GM12874 (cell line): ENCODE measurements at regions not wholly inside any gene's neighbourhood (a gene's known extent, or its start where the extent isn't known, plus 50 kb on each side); places are given as distances from the start of the nearest gene placed in this dataset.

Experiments used
- TF ChIP-seq, protein P1 (sequence below): IDR thresholded peaks from 2 replicates; pipeline ENCODE4 v1.5.1; 2011; ENCODE audit warnings: low read depth, mild to moderate bottlenecking, control low read depth, low read length, moderate library complexity; ENCODE audit not compliant: insufficient read depth

DNA sequence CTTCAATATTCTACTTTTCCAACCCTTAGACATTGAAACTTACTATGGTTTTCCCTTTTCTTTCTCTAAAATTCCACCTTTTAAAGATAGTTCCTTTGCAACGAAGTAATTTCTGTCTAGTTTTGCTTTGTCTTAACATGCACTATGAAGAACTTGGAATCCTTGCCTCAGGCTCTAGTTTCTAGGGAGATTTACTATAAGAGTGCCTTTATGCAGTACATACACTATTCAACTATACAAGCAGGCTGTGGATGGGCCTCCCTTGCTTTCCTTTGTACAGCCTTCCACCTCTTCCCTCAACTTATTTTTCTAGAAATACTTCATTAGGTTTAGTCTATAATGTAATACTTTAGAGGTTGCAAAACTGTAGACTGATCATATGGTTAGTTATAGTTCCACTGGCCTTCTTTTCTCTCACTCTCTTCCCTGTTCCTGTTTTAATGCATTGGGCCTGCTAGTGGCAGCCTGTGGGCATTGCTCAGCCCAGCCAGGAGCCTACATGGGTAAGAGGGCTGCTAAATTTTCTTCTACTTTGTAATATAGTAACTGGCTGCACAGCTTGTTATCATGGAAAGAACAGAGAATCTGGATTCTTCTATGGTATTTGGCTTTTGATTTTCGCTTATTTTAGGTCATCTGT lies 100.2 kb downstream of the C11orf87 start:
- TF ChIP-seq, protein P1, sequence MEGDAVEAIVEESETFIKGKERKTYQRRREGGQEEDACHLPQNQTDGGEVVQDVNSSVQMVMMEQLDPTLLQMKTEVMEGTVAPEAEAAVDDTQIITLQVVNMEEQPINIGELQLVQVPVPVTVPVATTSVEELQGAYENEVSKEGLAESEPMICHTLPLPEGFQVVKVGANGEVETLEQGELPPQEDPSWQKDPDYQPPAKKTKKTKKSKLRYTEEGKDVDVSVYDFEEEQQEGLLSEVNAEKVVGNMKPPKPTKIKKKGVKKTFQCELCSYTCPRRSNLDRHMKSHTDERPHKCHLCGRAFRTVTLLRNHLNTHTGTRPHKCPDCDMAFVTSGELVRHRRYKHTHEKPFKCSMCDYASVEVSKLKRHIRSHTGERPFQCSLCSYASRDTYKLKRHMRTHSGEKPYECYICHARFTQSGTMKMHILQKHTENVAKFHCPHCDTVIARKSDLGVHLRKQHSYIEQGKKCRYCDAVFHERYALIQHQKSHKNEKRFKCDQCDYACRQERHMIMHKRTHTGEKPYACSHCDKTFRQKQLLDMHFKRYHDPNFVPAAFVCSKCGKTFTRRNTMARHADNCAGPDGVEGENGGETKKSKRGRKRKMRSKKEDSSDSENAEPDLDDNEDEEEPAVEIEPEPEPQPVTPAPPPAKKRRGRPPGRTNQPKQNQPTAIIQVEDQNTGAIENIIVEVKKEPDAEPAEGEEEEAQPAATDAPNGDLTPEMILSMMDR, result no peak

DNA sequence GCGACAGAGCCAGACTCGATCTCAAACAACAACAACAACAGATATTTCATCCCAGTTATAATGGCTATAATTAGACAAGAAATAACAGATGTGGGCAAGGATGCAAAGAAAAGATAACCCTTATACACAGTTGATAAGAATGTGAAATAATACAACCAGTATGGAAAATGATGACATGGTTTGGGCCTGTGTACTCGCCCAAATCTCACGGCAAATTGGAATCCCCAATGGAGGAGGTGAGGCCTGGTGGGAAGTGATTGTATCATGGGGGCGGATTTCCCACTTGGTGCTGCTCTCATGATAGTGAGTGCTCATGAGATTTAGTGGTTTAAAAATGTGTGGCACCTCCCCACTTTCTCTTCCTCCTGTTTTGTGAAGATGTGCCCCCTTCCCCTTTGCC lies 104.1 kb downstream of the C11orf87 start:
- TF ChIP-seq, protein P1, result no peak

DNA sequence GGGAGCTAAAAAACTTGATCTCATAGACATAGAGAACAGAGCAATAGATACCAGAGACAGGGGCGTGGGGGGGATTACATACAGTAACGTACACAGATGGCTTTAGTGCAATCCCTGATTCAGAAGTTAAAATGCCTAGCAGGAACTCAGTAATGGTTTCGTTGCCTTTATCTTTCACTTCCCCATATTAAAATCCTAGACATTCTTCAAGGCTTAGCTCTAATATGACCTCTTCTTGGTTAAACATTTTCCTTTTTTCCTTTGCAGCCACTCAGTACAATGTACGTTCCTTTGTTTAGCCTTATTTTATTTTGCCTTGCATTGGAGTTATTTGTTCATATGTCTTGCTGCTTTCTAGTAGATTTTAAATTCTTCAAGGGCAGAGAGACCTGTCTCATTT lies 104.9 kb downstream of the C11orf87 start:
- TF ChIP-seq, protein P1, result no peak

DNA sequence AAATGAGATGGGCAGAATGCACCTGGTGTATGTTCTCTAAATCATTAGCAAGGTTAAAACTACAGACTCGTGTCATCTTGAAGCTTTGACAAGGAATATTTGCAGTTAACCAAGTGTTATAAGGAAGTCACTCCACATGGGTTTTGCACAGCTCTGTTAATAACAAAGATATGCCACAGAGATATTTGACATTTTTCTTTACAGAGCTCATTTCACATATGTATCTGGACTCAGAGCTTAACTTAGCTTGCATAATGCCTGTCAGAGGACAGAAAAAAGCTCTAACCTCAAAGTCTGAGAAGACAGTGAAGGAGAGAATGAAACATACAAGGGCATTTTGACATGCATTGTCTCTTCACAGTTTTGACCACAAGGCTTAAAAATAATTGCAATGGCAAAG lies 105.5 kb downstream of the C11orf87 start:
- TF ChIP-seq, protein P1, result no peak

DNA sequence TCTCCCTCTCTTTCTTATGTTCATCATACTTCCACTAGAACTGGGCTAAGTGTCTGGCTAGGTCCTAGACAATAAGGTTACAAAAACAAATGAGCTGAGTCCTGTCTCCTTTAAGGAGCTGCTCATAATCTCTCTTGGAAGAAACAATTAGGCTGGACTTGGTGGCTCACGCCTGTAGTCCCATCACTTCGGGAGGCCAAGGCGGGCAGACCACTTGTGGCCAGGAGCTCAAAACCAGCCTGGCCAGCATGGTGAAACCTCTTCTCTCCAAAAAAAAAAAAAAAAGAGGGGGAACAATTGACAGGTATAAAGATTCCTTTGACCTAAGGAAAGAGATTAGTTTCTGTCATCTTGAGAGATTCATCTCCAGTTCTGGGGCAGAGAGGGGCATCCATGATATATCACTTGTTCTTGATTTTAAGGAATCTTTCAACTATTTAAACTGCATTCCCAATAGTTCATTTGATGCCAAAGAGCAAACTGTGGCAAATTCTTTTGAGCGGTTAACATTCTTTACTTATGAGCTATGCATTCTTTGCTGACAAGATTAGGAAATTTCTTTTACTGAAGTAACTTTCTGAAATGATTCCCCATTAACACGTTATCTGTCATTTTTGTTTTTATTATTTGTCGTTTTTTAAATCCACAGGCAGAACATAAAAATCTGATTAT lies 125.5 kb downstream of the C11orf87 start:
- TF ChIP-seq, protein P1, result no peak

DNA sequence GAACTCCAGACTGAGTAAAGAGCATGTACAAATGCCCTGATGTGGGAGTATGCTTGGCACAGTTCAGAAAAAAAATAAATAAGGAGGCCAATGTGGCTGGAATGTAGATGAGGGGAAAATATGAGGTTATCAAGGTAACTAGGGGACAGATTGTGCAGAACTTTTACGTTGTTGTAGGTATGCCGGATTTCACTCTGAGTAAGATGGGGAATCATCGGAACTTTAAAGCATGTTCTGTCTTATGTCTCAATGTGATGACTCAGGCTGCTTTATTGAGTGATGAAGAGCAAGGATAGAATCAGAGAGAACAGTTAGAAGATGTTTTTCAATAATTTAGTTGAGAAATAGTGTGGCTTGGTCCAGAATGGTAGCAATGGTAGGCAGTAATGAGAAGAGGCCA lies 130.4 kb downstream of the C11orf87 start:
- TF ChIP-seq, protein P1, result no peak

DNA sequence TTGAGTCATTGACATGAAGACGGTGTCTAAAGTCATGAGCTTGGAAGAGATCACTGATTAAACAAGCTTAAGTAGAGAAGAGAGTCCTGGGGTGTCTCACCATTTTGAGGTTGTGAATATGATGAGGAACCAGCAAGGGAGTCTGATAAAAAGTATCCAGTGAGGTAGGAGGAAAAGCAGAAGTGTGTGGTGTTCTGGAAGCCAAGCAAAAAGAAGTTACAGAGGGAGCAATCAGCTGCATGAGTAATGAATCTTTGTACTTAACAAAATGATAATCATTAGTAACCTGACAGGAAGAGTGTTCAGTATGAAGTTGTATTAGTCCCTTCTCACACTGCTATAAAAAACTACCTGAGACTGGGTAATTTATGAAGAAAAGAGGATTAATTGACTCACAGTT lies 131.3 kb downstream of the C11orf87 start:
- TF ChIP-seq, protein P1, result no peak
